ENCODE measurements at regions not wholly inside any gene's neighbourhood (a gene's known extent, or its start where the extent isn't known, plus 50 kb on each side); places are given as distances from the start of the nearest gene placed in this dataset.

GRCh38 chr11:42925916-42926315 is 385.9 kb upstream of the API5 start:
- no peak for TF ChIP-seq CTCF (IDR thresholded peaks at IDR 0.05)
- no peak for TF ChIP-seq TCF7L2 (IDR thresholded peaks at IDR 0.05; ENCODE audit: low read depth, low read length)
- TF ChIP-seq, protein P1, sequence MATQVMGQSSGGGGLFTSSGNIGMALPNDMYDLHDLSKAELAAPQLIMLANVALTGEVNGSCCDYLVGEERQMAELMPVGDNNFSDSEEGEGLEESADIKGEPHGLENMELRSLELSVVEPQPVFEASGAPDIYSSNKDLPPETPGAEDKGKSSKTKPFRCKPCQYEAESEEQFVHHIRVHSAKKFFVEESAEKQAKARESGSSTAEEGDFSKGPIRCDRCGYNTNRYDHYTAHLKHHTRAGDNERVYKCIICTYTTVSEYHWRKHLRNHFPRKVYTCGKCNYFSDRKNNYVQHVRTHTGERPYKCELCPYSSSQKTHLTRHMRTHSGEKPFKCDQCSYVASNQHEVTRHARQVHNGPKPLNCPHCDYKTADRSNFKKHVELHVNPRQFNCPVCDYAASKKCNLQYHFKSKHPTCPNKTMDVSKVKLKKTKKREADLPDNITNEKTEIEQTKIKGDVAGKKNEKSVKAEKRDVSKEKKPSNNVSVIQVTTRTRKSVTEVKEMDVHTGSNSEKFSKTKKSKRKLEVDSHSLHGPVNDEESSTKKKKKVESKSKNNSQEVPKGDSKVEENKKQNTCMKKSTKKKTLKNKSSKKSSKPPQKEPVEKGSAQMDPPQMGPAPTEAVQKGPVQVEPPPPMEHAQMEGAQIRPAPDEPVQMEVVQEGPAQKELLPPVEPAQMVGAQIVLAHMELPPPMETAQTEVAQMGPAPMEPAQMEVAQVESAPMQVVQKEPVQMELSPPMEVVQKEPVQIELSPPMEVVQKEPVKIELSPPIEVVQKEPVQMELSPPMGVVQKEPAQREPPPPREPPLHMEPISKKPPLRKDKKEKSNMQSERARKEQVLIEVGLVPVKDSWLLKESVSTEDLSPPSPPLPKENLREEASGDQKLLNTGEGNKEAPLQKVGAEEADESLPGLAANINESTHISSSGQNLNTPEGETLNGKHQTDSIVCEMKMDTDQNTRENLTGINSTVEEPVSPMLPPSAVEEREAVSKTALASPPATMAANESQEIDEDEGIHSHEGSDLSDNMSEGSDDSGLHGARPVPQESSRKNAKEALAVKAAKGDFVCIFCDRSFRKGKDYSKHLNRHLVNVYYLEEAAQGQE (IDR thresholded peaks at IDR 0.05; ENCODE audit: insufficient read depth in 1 of 2, low read depth in 2 of 2, low read length in 1 of 2): no peak
- TF ChIP-seq SIN3A (IDR thresholded peaks at IDR 0.05; ENCODE audit: borderline replicate concordance, insufficient read depth, low read depth, low read length): no peak
- TF ChIP-seq POLR2AphosphoS5 (IDR thresholded peaks at IDR 0.05; ENCODE audit: low read depth, low read length): no peak

Measured in Panc1 (cell line).